C4-2B (cell line): ENCODE measurements at regions not wholly inside any gene's neighbourhood (a gene's known extent, or its start where the extent isn't known, plus 50 kb on each side); places are given as distances from the start of the nearest gene placed in this dataset.

Experiments used
- ZFX ChIP-seq: fragments of 450-650 bp; IDR thresholded peaks from 2 replicates; pipeline ENCODE4 v1.6.1; 2017
- TF ChIP-seq, protein P1 (sequence below): fragments of 450-650 bp; conservative IDR thresholded peaks from 2 replicates; pipeline ENCODE4 v1.5.1; 2017; ENCODE audit warnings: mild to moderate bottlenecking

DNA sequence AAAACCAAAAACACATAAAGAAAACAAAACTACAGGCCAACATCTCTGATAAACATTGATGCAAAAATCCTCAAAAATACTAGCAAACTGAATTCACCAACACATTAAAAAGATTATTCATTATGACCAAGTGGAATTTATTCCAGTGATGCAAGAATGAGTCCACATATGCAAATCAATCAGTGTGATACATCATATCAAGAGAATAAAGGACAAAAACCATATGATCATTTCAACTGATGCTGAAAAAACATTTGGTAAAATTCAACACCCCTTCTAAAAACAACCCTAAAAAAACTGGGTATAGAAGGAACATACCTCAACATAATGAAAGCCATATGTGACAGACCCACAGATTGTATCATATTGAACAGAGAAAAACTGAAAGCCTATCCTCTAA, 265.6 kb upstream of the DCBLD2 start:
- TF ChIP-seq, protein P1, sequence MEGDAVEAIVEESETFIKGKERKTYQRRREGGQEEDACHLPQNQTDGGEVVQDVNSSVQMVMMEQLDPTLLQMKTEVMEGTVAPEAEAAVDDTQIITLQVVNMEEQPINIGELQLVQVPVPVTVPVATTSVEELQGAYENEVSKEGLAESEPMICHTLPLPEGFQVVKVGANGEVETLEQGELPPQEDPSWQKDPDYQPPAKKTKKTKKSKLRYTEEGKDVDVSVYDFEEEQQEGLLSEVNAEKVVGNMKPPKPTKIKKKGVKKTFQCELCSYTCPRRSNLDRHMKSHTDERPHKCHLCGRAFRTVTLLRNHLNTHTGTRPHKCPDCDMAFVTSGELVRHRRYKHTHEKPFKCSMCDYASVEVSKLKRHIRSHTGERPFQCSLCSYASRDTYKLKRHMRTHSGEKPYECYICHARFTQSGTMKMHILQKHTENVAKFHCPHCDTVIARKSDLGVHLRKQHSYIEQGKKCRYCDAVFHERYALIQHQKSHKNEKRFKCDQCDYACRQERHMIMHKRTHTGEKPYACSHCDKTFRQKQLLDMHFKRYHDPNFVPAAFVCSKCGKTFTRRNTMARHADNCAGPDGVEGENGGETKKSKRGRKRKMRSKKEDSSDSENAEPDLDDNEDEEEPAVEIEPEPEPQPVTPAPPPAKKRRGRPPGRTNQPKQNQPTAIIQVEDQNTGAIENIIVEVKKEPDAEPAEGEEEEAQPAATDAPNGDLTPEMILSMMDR: no peak
- TF ChIP-seq ZFX: no peak
